AG10803 (cell line): ENCODE measurements at regions not wholly inside any gene's neighbourhood (a gene's known extent, or its start where the extent isn't known, plus 50 kb on each side); places are given as distances from the start of the nearest gene placed in this dataset.

Experiments
- DNase-seq: peaks from one replicate; pipeline ENCODE4 v3.0.0; 2010; ENCODE audit warnings: low read depth
- H3K4me3 ChIP-seq: 2 replicates; pipeline ENCODE4 v1.5.1; 2011; ENCODE audit warnings: mild to moderate bottlenecking, low read length, control low read depth
- TF ChIP-seq, protein P1 (sequence below): conservative IDR thresholded peaks from 2 replicates; pipeline ENCODE4 v1.5.1; 2011; ENCODE audit warnings: mild to moderate bottlenecking, low read length, control low read depth, inconsistent platforms

DNA sequence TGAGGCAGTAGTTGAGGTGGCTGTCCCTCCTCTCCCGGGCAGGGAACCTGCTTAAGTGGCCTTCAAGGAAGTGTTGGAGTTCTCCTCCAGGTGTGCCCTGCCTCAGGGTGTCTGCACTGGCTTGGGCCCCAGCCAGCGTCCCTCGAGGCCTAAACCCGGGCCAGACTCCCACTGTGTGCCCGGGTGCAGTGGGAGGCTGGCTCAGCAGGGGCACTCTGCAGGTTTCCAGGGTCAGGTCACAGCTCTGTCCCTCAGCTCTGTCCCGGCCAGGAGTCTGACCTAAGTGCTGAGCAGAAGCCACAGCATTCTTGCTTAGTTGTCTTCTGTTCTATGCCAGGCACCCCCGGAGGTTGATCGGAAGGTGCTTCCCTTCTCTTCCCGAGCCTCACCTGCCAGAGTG lies 69.0 kb upstream of the OTOS start:
- no peak for DNase-seq
- TF ChIP-seq, protein P1, sequence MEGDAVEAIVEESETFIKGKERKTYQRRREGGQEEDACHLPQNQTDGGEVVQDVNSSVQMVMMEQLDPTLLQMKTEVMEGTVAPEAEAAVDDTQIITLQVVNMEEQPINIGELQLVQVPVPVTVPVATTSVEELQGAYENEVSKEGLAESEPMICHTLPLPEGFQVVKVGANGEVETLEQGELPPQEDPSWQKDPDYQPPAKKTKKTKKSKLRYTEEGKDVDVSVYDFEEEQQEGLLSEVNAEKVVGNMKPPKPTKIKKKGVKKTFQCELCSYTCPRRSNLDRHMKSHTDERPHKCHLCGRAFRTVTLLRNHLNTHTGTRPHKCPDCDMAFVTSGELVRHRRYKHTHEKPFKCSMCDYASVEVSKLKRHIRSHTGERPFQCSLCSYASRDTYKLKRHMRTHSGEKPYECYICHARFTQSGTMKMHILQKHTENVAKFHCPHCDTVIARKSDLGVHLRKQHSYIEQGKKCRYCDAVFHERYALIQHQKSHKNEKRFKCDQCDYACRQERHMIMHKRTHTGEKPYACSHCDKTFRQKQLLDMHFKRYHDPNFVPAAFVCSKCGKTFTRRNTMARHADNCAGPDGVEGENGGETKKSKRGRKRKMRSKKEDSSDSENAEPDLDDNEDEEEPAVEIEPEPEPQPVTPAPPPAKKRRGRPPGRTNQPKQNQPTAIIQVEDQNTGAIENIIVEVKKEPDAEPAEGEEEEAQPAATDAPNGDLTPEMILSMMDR = no peak
- H3K4me3 ChIP-seq = no peak overlapping the region

DNA sequence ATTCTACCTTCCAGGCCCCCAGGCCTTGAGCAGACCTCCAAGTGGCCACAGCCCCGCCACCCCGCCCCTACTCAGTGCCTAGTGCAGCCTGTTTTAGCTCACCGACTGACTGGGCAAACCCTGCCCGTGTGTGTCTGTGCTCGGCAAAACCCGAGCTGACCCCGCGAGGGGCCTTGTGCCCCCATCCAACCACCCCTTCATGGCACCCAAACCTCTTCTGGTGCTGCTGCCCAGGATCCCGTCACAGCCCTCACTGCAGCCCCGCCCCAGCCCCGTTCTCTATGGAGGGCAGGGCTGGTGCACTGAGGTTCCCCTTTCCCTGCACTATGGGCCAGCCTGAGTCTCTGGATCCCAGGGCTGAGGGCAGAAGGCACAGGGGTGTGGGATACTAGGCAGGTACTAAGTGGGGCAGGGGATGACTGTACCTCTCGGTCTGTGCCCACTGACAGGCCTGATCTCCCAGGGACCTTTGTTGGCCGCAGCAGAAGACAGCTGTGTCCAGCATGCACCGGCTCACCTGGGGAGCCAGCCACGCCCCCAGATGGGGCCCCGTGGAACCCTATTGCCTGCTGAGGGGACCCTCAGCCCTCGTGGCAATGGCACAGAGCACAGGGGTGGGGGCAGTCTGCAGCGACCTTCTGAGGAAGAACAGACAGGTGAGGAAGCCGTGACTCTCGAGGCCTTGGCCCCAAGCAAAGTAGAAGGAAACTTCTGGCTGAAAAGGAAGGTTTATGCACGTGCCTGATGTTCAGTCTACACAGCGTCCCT lies 69.9 kb upstream of the OTOS start:
- no peak for DNase-seq
- TF ChIP-seq, protein P1 = no peak
- no peak overlapping the region for H3K4me3 ChIP-seq

DNA sequence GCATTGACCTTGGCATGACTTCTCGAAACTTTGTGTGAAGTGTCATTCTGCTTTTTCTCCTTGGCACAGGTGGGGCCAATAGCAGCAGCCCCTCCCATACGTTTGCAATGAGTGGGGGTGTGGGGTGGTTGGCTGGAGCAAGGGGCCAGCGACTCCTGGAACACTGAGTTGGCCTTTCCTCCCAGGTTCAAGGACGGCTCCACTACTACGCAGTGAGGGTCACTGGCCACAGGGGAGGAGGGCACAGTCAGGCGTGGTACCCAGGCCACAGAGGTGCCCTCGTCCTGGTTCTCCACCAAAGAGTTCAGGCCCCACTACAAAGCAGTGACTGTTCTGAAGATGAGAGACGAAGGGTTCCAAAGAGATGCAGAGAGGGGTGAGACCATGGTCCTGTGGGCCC lies 70.6 kb upstream of the OTOS start:
- no peak for DNase-seq
- TF ChIP-seq, protein P1 = no peak

DNA sequence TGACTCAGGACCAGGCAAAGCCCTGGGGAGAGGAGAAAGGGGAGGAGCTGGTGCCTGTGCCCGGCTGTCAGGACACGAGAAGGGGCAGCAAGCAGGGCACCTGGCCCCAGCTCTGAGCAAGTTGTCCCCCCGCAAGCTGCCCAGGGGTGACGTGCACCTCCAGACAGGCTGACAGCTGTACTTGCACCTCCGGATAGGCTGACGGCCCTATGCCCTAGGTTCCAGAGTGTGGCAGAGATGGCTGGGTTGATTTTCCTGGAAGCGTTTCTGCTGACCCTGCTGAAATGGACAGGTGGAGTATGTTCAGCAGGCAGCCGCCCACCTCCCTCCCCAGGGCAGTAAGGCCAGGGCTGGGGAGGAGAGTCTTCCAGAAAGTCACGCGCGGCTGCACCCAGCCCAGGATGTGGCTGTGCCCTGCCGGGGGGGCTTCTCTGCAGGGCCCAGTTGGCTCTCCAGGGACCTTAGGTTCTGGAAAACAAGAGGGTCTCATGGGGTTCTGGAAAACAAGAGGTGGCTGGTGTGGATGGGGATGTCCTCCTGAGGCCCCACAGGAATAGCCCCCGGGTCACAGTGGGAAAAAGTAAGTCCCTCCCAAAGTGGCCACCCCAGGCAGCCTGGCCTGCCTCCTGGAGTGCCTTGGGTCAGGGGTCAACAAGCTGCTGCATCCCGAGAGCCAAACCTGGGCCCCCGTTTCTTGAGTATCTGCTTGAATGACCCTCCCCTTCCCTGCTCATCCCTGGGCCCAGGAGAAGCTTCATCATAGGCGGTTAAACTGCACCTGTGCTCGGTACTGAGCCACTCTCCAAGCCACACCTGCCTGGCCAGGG lies 71.4 kb upstream of the OTOS start:
- no peak for DNase-seq
- TF ChIP-seq, protein P1 = no peak
- H3K4me3 ChIP-seq = no peak overlapping the region

More for the DNA sequence above, 70.6 kb upstream of the OTOS start:
- no peak overlapping the region for H3K4me3 ChIP-seq

DNA sequence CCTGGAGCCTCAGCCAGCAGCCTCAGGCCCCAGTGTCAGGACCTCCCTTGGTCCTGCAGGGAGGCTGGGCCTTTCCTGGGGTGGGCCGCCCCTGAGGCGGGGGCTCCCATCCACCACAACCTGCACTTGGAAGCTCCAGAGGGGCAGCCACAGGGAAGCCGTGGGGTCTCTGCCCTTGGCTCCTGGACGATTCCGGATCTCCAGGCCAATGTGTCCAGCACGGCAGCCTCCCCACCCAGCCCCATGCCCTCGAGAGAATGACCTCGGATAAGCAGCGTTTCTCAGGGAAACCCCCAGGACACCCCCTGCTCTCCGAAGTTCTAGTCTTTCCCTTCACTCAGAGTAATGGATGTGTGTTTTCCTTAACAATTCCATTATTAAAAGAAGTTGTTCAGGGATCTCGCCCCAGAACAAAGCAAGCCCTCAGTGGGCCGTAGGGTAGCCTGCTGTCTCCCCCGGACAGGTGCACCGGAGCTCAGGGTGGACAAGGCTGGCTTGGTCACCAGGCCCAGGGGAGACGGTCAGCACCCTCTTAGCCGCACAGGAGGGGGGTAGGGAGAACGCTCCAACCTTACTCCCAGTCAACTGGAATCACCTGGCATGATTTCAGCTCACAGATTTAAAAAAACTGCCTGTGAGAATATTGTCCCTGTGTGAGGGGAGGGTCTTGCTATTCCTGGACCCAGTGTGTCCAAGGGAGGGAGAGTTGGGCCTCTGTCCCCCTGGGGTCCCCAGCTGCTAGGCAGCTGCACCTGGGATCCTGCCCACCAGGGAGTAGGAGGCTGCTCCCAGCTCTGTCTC lies 72.2 kb upstream of the OTOS start:
- no peak overlapping the region for H3K4me3 ChIP-seq
- no peak for DNase-seq
- TF ChIP-seq, protein P1 = no peak

DNA sequence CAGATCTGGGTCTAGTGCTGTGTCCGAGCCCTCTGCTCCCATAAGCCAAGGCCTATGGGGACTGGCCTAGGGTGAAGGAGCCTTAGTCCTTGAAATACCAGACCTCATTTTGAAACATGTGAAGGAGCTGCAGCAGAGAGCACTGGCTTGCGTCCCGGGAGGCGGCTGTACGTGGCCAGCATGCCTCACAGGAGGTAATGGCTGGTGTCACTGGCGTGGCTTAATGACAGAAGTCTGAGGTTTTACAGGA lies 72.7 kb upstream of the OTOS start:
- TF ChIP-seq, protein P1 = no peak
- DNase-seq = no peak
- no peak overlapping the region for H3K4me3 ChIP-seq
